ENCODE measurements at regions not wholly inside any gene's neighbourhood (a gene's known extent, or its start where the extent isn't known, plus 50 kb on each side); places are given as distances from the start of the nearest gene placed in this dataset.
A peak's percentile ranks its signal among the peaks of the same experiment; 100 is the strongest.

- DNase-seq (ENCODE audit: low read depth) = no peak
Observed at GRCh38 chr2:60400462-60401246, 152.8 kb downstream of the BCL11A start.

- DNase-seq (ENCODE audit: low read depth) = no peak
Observed at GRCh38 chr2:60394463-60394862, 159.0 kb downstream of the BCL11A start.

DNA sequence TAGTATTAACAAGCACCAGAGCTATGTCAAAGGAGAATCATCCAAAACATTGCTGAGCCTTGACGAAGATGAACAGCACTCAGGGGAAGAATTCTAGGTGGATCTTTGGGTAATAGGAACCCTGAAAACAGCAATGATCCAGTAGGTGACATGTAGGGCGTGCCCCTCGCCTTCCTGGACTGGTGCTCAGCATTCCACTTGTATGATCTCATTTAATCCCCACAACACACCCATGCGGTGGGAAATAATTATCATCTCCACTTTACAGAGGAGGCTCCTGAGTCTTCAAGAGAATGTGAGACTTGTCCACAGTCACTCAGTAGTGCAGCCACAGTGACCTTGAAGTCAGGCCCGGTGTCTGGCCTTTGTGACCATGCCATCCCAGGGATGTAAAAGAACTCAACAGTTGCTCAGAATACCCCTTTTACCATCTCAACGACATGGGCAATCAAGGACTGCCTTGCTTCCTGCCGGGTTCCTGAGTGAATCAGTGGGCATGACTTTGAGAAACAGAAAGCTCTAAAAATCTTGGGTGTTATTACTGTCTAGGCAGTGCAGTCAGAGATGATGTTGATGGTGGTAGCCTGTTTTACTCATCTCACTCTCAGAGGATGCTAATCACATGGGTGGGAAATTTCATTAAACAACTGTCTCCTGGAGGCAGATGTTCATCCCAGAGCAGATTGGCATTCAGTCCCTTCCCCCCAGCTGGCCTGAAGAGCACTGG is 161.6 kb downstream of the BCL11A start:
- DNase-seq (ENCODE audit: low read depth) = peak; percentile 41

- DNase-seq (ENCODE audit: low read depth) = no peak
Observed at GRCh38 chr2:60391230-60391629, 162.2 kb downstream of the BCL11A start.

DNA sequence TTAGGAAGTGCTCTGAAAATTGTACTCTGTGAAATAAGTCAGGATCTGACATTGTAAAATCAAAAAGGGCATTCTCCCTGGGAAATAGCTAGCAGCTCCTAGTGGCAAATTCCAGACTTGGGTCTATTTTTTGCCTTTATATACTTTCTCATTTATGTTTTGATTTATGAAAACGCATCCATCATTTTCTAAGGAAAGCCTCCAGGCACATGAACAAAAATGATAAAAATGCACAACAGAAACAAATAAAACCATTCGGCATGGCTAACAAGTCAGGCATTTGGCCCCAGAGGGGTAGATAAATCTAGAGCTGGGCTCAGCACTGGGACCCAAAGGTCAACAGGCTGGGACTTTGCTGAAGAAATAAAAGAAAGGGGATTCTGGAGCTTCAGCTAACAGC is 167.0 kb downstream of the BCL11A start:
- DNase-seq (ENCODE audit: low read depth) = no peak

GRCh38 chr2:60385648-60386047 is 167.8 kb downstream of the BCL11A start:
- DNase-seq (ENCODE audit: low read depth) = no peak

DNA sequence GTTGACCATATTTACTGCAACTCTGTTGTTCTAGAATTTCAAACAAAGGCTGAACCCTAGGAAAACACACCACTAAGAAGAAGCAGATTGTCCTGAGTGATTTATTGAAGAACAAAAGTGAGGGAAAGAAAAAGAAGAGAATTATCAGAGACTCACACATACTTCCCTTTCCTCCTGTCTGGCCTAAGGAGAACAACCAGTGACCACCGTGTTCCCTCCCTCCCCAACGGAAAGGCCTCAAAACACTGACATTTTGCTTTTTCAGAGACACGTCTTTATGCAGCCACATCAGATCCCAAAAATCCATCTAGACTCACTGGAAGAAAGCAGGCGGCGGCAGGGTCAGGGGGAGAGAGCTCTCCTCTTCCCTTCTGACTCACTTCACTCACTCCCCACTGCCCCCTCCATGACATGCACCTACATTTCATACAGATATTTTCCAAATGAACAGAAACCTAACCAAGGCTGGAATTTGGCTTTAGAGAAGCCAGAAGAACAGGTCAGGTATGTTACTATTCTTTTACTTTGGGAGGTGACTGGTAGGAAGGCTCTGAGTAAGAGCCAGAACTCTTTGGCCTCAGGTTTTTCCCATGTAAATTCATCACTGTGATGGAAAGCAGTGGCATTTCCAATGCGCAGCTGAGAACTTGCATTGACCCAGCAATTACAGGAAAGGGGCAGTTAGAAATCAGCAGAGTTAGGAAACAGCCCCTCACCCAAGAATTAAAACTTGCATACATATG is 169.9 kb downstream of the BCL11A start:
- no peak for DNase-seq (ENCODE audit: low read depth)

DNA sequence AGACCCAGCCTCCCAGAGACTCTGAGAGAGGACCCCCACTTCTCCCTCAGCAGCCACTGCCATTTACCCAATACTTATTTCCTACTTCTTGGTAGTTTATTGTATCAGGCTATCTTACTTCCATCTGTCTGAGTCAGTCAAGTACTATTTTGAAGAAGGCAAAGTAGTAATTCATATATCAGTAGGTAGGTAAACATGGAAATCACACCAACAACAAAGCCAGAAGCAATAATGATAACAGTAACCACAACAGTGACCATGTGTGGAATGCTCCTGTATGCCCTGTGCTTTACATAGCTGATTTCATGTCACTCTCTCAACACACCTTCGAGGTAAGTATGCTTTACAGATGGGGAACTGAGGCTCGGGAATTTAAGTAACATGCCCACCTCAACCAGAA is 173.0 kb downstream of the BCL11A start:
- DNase-seq (ENCODE audit: low read depth) = no peak

- DNase-seq (ENCODE audit: low read depth) = no peak
Observed at GRCh38 chr2:60379684-60380083, 173.8 kb downstream of the BCL11A start.

- no peak for DNase-seq (ENCODE audit: low read depth)
Observed at GRCh38 chr2:60379216-60379615, 174.2 kb downstream of the BCL11A start.

GRCh38 chr2:60377825-60378224 is 175.6 kb downstream of the BCL11A start:
- no peak for DNase-seq (ENCODE audit: low read depth)

DNA sequence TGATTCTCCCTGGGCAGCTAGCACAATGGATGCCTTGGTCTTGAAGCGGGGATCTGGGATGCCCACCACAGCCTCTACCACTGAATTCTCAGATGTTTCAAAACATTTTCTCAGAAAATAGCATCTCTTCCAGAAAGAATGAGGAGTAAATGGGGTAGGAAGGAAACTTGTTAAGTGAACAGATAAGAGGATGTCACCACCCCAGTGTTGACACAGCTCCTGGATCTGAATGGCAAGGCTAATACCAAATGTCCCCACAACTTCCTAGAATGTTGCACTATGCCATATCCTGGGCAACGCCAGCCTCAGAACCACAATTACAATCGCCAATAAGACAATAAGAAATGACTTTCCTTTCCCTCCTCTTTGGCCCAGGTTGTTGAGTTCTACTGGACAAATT is 177.2 kb downstream of the BCL11A start:
- DNase-seq (ENCODE audit: low read depth) = no peak

DNA sequence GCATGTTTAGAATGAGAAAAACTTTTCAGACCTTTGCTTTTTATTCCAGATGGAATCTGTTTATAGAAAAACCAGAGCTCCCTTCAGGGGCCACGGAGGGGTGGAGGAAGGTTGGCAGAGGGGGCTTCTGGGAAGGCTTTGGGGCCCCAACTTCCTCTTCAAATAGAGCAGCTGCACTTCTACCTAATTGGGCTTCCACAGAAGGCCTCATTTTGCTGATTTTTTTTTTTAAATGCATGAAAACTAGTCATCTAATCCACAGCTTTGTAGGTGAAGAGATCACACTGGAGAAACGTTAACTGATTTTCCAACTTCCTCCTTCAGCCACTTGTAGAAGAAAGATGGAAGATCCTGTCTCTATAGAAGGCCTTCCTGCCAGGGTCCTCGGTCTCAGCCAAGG is 181.8 kb downstream of the BCL11A start:
- no peak for DNase-seq (ENCODE audit: low read depth)

DNA sequence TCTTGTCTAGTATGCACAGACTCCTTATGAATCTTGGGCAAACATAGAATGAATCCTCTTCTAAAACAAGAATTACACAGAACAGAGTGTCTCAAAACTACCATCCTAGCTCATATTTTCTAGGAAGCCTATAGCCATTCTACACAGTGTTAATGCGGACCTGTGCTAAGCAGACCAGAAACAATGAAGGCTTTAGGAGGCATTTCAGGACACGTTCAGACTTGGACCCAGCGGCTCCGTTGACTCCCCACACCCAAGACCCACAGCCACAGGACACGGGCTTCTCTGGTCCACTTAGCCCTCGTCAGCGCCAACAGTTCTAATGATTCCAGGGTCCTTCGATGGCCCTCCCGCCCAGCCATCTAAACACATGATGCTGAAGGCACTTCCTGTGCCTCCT is 182.2 kb downstream of the BCL11A start:
- DNase-seq (ENCODE audit: low read depth) = no peak

DNA sequence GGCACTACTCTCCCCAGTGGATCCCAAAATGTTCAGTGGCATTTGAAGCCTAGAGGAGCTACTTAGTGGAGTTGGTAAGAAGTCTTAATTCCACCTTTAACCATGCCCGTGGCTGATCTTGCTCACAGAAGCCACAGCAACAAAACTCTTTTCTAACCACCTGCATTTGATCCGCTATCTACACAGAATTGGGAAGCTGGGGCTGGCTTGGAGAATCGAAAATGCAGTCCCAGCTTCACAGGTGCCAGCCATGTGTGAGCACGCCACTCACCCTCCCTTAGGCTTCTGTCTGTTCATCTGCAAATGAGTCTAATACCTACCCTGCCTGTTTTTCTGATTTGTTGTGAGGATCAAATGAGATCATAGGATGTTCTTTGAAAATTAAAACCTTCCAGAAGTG is 182.6 kb downstream of the BCL11A start:
- no peak for DNase-seq (ENCODE audit: low read depth)

GRCh38 chr2:60368456-60368855 is 185.0 kb downstream of the BCL11A start:
- DNase-seq (ENCODE audit: low read depth) = no peak

GRCh38 chr2:60366135-60366712 is 187.2 kb downstream of the BCL11A start:
- DNase-seq (ENCODE audit: low read depth) = peak; percentile 13

GRCh38 chr2:60365556-60365955 is 187.9 kb downstream of the BCL11A start:
- DNase-seq (ENCODE audit: low read depth) = peak; percentile 8

DNA sequence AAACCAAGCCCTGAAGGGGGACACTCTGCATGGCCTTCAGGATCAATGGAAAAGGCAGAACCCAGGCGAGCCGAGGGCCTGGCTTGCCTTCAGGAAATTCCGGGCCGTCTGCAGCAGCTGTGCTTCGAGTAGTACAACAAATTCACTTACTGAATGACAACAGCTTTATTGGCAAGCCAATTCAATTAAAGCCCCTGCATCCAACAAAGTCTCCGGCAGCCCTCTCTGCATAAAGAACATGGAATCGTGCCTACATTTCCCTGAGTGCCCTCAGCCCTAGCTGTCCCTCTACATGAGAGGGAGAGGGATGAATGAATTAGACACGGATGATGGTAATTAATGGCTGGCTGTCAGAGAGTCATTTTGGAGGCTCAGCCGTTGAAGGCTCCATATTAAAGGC is 189.0 kb downstream of the BCL11A start:
- DNase-seq (ENCODE audit: low read depth) = no peak

DNA sequence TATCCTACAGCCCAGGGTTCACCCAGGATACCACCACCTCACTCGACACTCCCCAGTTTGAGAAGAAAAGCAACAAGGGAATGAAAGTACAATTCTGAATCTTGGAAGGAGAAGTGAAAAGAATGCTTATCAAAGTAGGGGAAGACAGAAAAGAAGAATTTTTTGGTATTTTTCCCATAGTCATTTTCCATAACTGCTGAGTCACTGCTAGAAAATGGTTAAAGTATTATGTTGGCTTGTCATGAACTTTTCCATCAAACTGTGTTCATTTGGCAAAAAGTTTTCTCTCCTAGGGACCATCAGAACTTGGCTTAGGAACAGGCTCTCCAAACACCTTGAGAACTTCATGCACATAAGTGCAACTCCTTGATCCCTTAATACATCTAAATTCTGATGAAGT is 192.0 kb downstream of the BCL11A start:
- no peak for DNase-seq (ENCODE audit: low read depth)

DNA sequence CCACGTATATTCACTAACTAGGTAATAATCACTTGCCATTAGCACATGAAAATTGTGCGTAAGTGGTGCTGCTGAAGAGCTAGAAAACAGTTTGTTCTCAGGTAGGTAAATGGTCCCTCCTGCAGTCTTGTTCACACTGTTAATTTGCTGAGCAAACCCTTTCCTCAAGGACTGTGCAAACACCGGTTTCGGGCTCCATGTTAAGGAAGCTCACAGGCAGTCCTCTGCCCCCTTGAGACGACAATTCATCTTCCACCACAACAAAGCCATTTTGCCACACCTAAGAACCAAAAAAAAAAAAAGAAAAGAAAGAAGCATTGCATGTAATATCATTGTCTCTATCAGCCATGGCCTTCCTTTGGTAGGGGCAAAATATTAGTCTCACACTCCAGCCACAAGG is 193.9 kb downstream of the BCL11A start:
- no peak for DNase-seq (ENCODE audit: low read depth)

DNA sequence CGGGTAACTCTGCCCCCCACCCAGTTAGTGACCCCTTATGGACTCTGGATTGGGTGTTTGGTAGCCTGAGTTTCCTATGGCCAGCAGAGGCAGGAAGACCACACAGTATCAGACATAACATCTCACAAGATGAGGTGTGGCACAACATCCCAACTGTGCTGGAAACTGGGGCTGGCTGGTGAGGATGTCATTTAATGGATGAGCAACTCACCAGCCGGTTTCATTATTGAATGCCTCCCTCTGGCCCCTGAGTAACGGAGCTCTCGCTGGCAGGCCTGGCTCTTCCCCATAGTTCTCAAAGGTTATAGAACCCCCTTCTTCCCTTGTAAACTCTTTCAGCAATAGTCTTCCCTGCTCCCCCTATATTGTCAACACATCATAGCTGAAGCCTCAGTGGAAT is 195.0 kb downstream of the BCL11A start:
- no peak for DNase-seq (ENCODE audit: low read depth)
